Endothelial cell of umbilical vein (primary cell): ENCODE measurements at regions not wholly inside any gene's neighbourhood (a gene's known extent, or its start where the extent isn't known, plus 50 kb on each side); places are given as distances from the start of the nearest gene placed in this dataset.

Source experiments
- BruUV-seq: library from RNA; stranded (reverse); fragments of 400-500 nt; replicated peaks from 2 replicates; lab custom pipeline; 2021; lab: Mats Ljungman, UMichigan
- CTCF ChIA-PET: fragments of 300-600, 350-600 bp; sonication (Branson Sonifier 250); formaldehyde crosslinking; loops from one replicate; lab custom pipeline; 2021; ENCODE audit warnings: antibody characterized with exemption, inconsistent platforms; lab: Charles Lee
- POLR2A ChIA-PET: fragments of 300-600, 350-600 bp; sonication (Branson Sonifier 250); formaldehyde crosslinking; loops from one replicate; lab custom pipeline; 2021; ENCODE audit warnings: antibody characterized with exemption, inconsistent platforms; lab: Charles Lee
- DNase-seq: peaks from one replicate; pipeline ENCODE4 v3.0.0-alpha.2; 2011; ENCODE audit warnings: low read depth, low spot score
- FAIRE-seq: peaks from 2 replicates; lab custom pipeline; 2011; peaks lifted over from hg19 to GRCh38; lab: Jason Lieb, UNC
- H2AFZ ChIP-seq: 2 replicates; pipeline ENCODE4 v1.6.0; 2012; ENCODE audit warnings: low read depth, low read length, control low read depth, inconsistent platforms
- H3K27ac ChIP-seq: 2 replicates; pipeline ENCODE4 v1.5.1; 2011; ENCODE audit warnings: low read depth, mild to moderate bottlenecking, control low read depth, low read length, moderate library complexity; ENCODE audit not compliant: insufficient read depth
- H3K27me3 ChIP-seq, 2 experiments: 2 replicates each; pipeline versions ENCODE4 v1.6.0 to v1.6.1; 2011; ENCODE audit warnings: low read length in 2 of 2, mixed read lengths in 1 of 2; ENCODE audit not compliant: control insufficient read depth in 2 of 2, insufficient read depth in 2 of 2
- H3K36me3 ChIP-seq, 2 experiments: 2 replicates in 1 of 2; 3 replicates in 1 of 2; pipeline ENCODE4 v1.5.1; 2011; ENCODE audit warnings: low read length in 2 of 2, mild to moderate bottlenecking in 1 of 2, moderate library complexity in 1 of 2; ENCODE audit not compliant: control insufficient read depth in 2 of 2, insufficient read depth in 2 of 2; ENCODE audit errors: extremely low read depth in 1 of 2
- H3K4me1 ChIP-seq: 3 replicates; pipeline ENCODE4 v1.5.1; 2011; ENCODE audit warnings: mild to moderate bottlenecking, low read length; ENCODE audit not compliant: control insufficient read depth, insufficient read depth; ENCODE audit errors: extremely low read depth
- H3K4me2 ChIP-seq: 2 replicates; pipeline ENCODE4 v1.6.1; 2011; ENCODE audit warnings: low read length, control low read depth, mixed read lengths; ENCODE audit not compliant: insufficient read depth
- H3K4me3 ChIP-seq, 3 experiments: fragments of 200-600 bp in 1 of 3; sonication (generic), shearing (Covaris generic) in 1 of 3; replicated peaks in 1 of 3; 2 replicates each; pipeline ENCODE4 v1.5.1; 2011 to 2016; ENCODE audit warnings: control low read depth in 3 of 3, low read length in 3 of 3, mild to moderate bottlenecking in 2 of 3, inconsistent platforms in 1 of 3, low read depth in 1 of 3, moderate library complexity in 1 of 3; ENCODE audit not compliant: insufficient read depth in 1 of 3
- H3K79me2 ChIP-seq: 2 replicates; pipeline ENCODE4 v1.6.0; 2012; ENCODE audit warnings: low read length, inconsistent platforms; ENCODE audit not compliant: control insufficient read depth, insufficient read depth
- H3K9ac ChIP-seq: replicated peaks from 2 replicates; pipeline ENCODE3; 2011; ENCODE audit warnings: low read length, control low read depth; ENCODE audit not compliant: insufficient read depth; ENCODE audit errors: extremely low read depth
- H3K9me1 ChIP-seq: replicated peaks from 3 replicates; pipeline ENCODE4 v1.6.0; 2011; ENCODE audit warnings: mild to moderate bottlenecking, low read length; ENCODE audit not compliant: control insufficient read depth, insufficient read depth; ENCODE audit errors: extremely low read depth
- H3K9me3 ChIP-seq: replicated peaks from 2 replicates; pipeline ENCODE4 v1.5.1; 2012; ENCODE audit warnings: low read length, inconsistent platforms; ENCODE audit not compliant: control insufficient read depth, insufficient read depth
- H4K20me1 ChIP-seq: replicated peaks from 2 replicates; pipeline ENCODE3; 2011; ENCODE audit warnings: mild to moderate bottlenecking, low read length; ENCODE audit not compliant: control insufficient read depth, insufficient read depth; ENCODE audit errors: extremely low read depth
- EZH2 ChIP-seq: IDR thresholded peaks from 2 replicates; pipeline ENCODE4 v1.6.1; 2012; ENCODE audit warnings: borderline replicate concordance, low read depth, mild to moderate bottlenecking, moderate library complexity, low read length, inconsistent platforms; ENCODE audit not compliant: severe bottlenecking
- FOS ChIP-seq: IDR thresholded peaks from 2 replicates; pipeline ENCODE4 v1.6.1; 2011; ENCODE audit warnings: mild to moderate bottlenecking, low read length, moderate library complexity, borderline replicate concordance; ENCODE audit not compliant: insufficient read depth
- GATA2 ChIP-seq: IDR thresholded peaks from 2 replicates; pipeline ENCODE4 v1.7.0; 2011; ENCODE audit warnings: low read depth, mild to moderate bottlenecking, moderate library complexity, mixed read lengths, low read length; ENCODE audit not compliant: insufficient read length, insufficient read depth
- JUN ChIP-seq: IDR thresholded peaks from 2 replicates; pipeline ENCODE4 v1.6.1; 2011; ENCODE audit warnings: borderline replicate concordance, low read depth; ENCODE audit not compliant: insufficient read length, insufficient read depth
- MYC ChIP-seq: IDR thresholded peaks from one replicate; pipeline ENCODE4 v1.6.1; 2011; ENCODE audit warnings: mild to moderate bottlenecking, low read depth, low read length
- POLR2A ChIP-seq: IDR thresholded peaks from 2 replicates; pipeline ENCODE4 v1.6.1; 2012; ENCODE audit warnings: low read depth, mild to moderate bottlenecking, control low read depth, low read length
- POLR2AphosphoS5 ChIP-seq: IDR thresholded peaks from 2 replicates; pipeline ENCODE4 v1.6.1; 2012; ENCODE audit warnings: low read depth, mild to moderate bottlenecking, control low read depth, low read length, moderate library complexity; ENCODE audit not compliant: insufficient read depth
- dilution Hi-C: fragments of 300-500 bp; cut with MboI; formaldehyde crosslinking; loops from one replicate; pipeline ENCODE4 v1.15.0; 2019; ENCODE audit warnings: low sequenced_read_pairs; ENCODE audit not compliant: extremely low pct_ligation_motif_present
- intact Hi-C: fragments of 100-400 bp; cut with micrococcal nuclease; formaldehyde crosslinking; loops from one replicate; pipeline ENCODE4 v1.10.0; 2022
- TF ChIP-seq, protein P1 (sequence below): IDR thresholded peaks from 2 replicates; pipeline ENCODE4 v1.6.1; 2011; ENCODE audit not compliant: insufficient read depth, insufficient read length
- TF ChIP-seq, protein P2 (sequence below), 2 donors: IDR thresholded peaks; 1 replicate in 1 of 2; 2 replicates in 1 of 2; pipeline ENCODE4 v1.5.1; 2011; ENCODE audit warnings: low read length in 2 of 2, mild to moderate bottlenecking in 2 of 2, moderate library complexity in 2 of 2, control low read depth in 1 of 2, inconsistent platforms in 1 of 2, low read depth in 1 of 2; ENCODE audit not compliant: insufficient read depth in 1 of 2; ENCODE audit errors: extremely low read depth in 1 of 2

DNA sequence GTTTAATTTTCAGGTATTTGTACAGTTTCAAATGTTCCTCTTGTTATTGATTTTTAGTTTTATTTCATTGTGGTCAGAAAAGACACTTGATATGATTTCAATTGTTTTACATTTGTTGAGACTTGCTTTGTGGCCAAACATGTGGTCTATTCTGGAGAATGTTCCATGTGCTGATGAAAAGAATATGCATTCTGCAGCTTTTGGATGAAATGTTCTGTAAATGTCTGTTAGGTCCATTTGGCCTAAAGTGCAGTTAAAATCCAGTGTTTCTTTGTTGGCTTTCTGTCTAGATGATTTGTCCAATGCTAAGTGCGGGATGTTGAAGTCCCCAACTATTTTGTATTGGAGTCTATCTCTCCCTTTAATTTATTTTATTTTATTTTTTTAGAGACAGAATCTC lies 70.5 kb downstream of the ZNF503 start:
- Histone ChIP-seq H3K4me2 (no peak overlapping the region), H3K4me3 (no peak overlapping the region), H4K20me1 (no peaks in the 10 kb centered on the region), H3K79me2 (no peaks in the 10 kb centered on the region), H3K27ac (no peak overlapping the region), H3K36me3 (no peaks in the 10 kb centered on the region), H3K9me1 (no peaks in the 10 kb centered on the region), H2AFZ (no peak overlapping the region), H3K9ac (no peak overlapping the region), H3K27me3 (peaks cover 2 to 3% of the 10 kb centered on the region in 2 experiments), H3K4me1 (no peaks in the 10 kb centered on the region), H3K9me3 (no peaks in the 10 kb centered on the region)
- CTCF ChIA-PET = no interaction called here
- POLR2A ChIA-PET = no interaction called here
- TF ChIP-seq POLR2A (no peak), JUN (no peak), GATA2 (no peak), EZH2 (no peak), POLR2AphosphoS5 (no peak), MYC (no peak), FOS (no peak)
- TF ChIP-seq, protein P1, sequence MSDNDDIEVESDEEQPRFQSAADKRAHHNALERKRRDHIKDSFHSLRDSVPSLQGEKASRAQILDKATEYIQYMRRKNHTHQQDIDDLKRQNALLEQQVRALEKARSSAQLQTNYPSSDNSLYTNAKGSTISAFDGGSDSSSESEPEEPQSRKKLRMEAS = no peak
- TF ChIP-seq, protein P2, sequence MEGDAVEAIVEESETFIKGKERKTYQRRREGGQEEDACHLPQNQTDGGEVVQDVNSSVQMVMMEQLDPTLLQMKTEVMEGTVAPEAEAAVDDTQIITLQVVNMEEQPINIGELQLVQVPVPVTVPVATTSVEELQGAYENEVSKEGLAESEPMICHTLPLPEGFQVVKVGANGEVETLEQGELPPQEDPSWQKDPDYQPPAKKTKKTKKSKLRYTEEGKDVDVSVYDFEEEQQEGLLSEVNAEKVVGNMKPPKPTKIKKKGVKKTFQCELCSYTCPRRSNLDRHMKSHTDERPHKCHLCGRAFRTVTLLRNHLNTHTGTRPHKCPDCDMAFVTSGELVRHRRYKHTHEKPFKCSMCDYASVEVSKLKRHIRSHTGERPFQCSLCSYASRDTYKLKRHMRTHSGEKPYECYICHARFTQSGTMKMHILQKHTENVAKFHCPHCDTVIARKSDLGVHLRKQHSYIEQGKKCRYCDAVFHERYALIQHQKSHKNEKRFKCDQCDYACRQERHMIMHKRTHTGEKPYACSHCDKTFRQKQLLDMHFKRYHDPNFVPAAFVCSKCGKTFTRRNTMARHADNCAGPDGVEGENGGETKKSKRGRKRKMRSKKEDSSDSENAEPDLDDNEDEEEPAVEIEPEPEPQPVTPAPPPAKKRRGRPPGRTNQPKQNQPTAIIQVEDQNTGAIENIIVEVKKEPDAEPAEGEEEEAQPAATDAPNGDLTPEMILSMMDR (IDR thresholded peaks at IDR 0.05; ENCODE audit: extremely low read depth in 1 of 2, insufficient read depth in 1 of 2, low read depth in 1 of 2, low read length in 2 of 2) = no peak
- DNase-seq = no peak
- no TSS peak for BruUV-seq
- intact Hi-C loops = no loop called here
- no peak for FAIRE-seq
- dilution Hi-C loops = no loop called here
